GM18498 (cell line): ENCODE measurements at regions not wholly inside any gene's neighbourhood (a gene's known extent, or its start where the extent isn't known, plus 50 kb on each side); places are given as distances from the start of the nearest gene placed in this dataset.

Experiments used
- ATAC-seq: cut with Tn5 transposase; IDR thresholded peaks from one replicate; pipeline ENCODE4 v1.9.1; 2021; ENCODE audit warnings: mild to moderate bottlenecking, moderate library complexity; ENCODE audit not compliant: unreplicated experiment

GRCh38 chr2:831622-832021 is 119.0 kb upstream of the SNTG2 start:
- ATAC-seq = no peak

GRCh38 chr2:831225-831536 is 119.5 kb upstream of the SNTG2 start:
- ATAC-seq = no peak

- no peak for ATAC-seq
Measured at GRCh38 chr2:830419-831224, 120.0 kb upstream of the SNTG2 start.

GRCh38 chr2:829047-829446 is 121.6 kb upstream of the SNTG2 start:
- no peak for ATAC-seq

GRCh38 chr2:824954-825353 is 125.7 kb upstream of the SNTG2 start:
- no peak for ATAC-seq

GRCh38 chr2:824524-824923 is 126.1 kb upstream of the SNTG2 start:
- no peak for ATAC-seq

GRCh38 chr2:821546-821945 is 129.1 kb upstream of the SNTG2 start:
- no peak for ATAC-seq

GRCh38 chr2:819601-820000 is 131.0 kb upstream of the SNTG2 start:
- ATAC-seq = no peak

- ATAC-seq = no peak
Measured at GRCh38 chr2:819121-819520, 131.5 kb upstream of the SNTG2 start.

- no peak for ATAC-seq
Measured at GRCh38 chr2:817336-818015, 133.2 kb upstream of the SNTG2 start.

- ATAC-seq = no peak
Measured at GRCh38 chr2:816278-816677, 134.4 kb upstream of the SNTG2 start.

- ATAC-seq = no peak
Measured at GRCh38 chr2:810397-810796, 133.2 kb upstream of the TMEM18 start.

- ATAC-seq = no peak
Measured at GRCh38 chr2:807300-807699, 130.1 kb upstream of the TMEM18 start.

- no peak for ATAC-seq
Measured at GRCh38 chr2:805664-806063, 128.5 kb upstream of the TMEM18 start.

- no peak for ATAC-seq
Measured at GRCh38 chr2:797993-798392, 120.8 kb upstream of the TMEM18 start.

- no peak for ATAC-seq
Measured at GRCh38 chr2:797556-797955, 120.3 kb upstream of the TMEM18 start.

GRCh38 chr2:796141-796985 is 119.2 kb upstream of the TMEM18 start:
- no peak for ATAC-seq

- no peak for ATAC-seq
Measured at GRCh38 chr2:795531-796041, 118.4 kb upstream of the TMEM18 start.

GRCh38 chr2:794554-795241 is 117.5 kb upstream of the TMEM18 start:
- ATAC-seq = no peak

GRCh38 chr2:793236-793635 is 116.0 kb upstream of the TMEM18 start:
- ATAC-seq = no peak

GRCh38 chr2:792687-793086 is 115.5 kb upstream of the TMEM18 start:
- no peak for ATAC-seq
